ENCODE measurements at regions not wholly inside any gene's neighbourhood (a gene's known extent, or its start where the extent isn't known, plus 50 kb on each side); places are given as distances from the start of the nearest gene placed in this dataset.

DNA sequence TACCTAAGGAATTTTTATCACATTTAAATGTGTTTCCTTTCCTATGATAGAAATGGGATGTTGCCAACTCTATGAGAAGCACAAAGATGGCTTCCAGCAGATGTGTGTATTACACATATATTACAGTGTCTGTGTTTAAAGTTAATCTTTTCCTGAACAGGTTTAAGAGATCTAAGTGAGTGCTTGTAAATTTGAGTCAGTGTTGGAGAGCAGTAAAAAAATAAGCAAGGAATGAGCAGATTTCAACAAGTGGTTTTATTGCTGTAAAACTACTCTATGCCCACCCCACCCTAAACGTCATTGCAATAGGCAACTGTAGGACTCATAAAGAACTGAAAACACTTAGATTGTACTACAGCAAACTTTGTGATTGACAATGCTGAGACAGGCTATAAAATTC, 248.7 kb downstream of the KLF5 start:
- Histone ChIP-seq H3K9me1 (ENCODE audit: insufficient read depth, low read length) (no peaks in the 10 kb centered on the region), H2BK120ac (ENCODE audit: low read depth, low read length) (no peak overlapping the region), H3K36me3 (ENCODE audit: control insufficient read depth, insufficient read depth, low read length) (no peaks in the 10 kb centered on the region), H4K20me1 (ENCODE audit: insufficient read depth, low read length) (no peaks in the 10 kb centered on the region), H3K9ac (ENCODE audit: low read depth, low read length) (no peak overlapping the region), H2AFZ (replicated peaks; ENCODE audit: low read length, poor library complexity) (no peak overlapping the region), H2BK5ac (ENCODE audit: low read depth, low read length, poor library complexity, severe bottlenecking) (no peak overlapping the region), H3K79me1 (ENCODE audit: low read depth in 1 of 2, low read length in 2 of 2) (no peaks in the 10 kb centered on the region), H3K18ac (ENCODE audit: low read depth, low read length) (no peak overlapping the region), H3K14ac (replicated peaks; ENCODE audit: low read depth, low read length) (no peak overlapping the region), H2AK5ac (ENCODE audit: low read depth, low read length) (no peak overlapping the region), H3K27ac (ENCODE audit: insufficient read depth, low read length) (no peak overlapping the region), H4K91ac (ENCODE audit: insufficient read depth, low read depth, low read length) (no peak overlapping the region), H4K5ac (ENCODE audit: low read depth, low read length) (no peak overlapping the region), H3K23ac (ENCODE audit: low read depth, low read length) (no peak overlapping the region), H3K4ac (ENCODE audit: low read depth, low read length) (no peak overlapping the region), H3K4me3 (ENCODE audit: insufficient read depth, low read depth, low read length) (no peak overlapping the region), H3K27me3 (ENCODE audit: control insufficient read depth, insufficient read depth, low read length) (no peaks in the 10 kb centered on the region), H2BK20ac (ENCODE audit: low read depth, low read length) (no peak overlapping the region), H3K9me3 (ENCODE audit: control insufficient read depth, insufficient read depth, low read length) (no peaks in the 10 kb centered on the region), H4K8ac (ENCODE audit: low read depth in 2 of 2, low read length in 2 of 2) (no peak overlapping the region), H3K4me2 (ENCODE audit: low read depth, low read length) (no peak overlapping the region; the same call in 1 of the 2 replicates), H3K4me1 (ENCODE audit: control insufficient read depth, insufficient read depth, low read length) (no peaks in the 10 kb centered on the region), H3K56ac (ENCODE audit: extremely low read depth, insufficient read depth, low read length) (no peak overlapping the region), H2BK15ac (ENCODE audit: low read depth, low read length) (no peak overlapping the region), H2AK9ac (replicated peaks; ENCODE audit: low read depth, low read length, poor library complexity) (no peak overlapping the region)
- dilution Hi-C loops (cut with HindIII; ENCODE audit: low sequenced_read_pairs, unreplicated experiment) (no loop called here), intact Hi-C loops (cut with micrococcal nuclease) (no loop called here), in situ Hi-C loops (cut with MboI; ENCODE audit: low sequenced_read_pairs) (no loop called here)
- ATAC-seq (ENCODE audit: low read depth) = peak; percentile 46
- ChIA-PET POLR2A (ENCODE audit: unreplicated experiment) (no interaction called here), CTCF (no interaction called here)
- WGBS, 2 experiments (ENCODE audit: extremely low coverage in 2 of 2, insufficient read length in 1 of 2) = no CpG with 5 or more reads among the region's 1 CpG
- peak; percentile 59 for DNase-seq
- TF ChIP-seq BHLHE40 (IDR thresholded peaks at IDR 0.05; ENCODE audit: low read depth, low read length) = no peak
- TF ChIP-seq FOS (IDR thresholded peaks at IDR 0.05; ENCODE audit: low read depth, low read length) = no peak
- TF ChIP-seq MXI1 (IDR thresholded peaks at IDR 0.05; ENCODE audit: borderline replicate concordance, low read depth, low read length) = no peak
- no peak for TF ChIP-seq MAZ (IDR thresholded peaks at IDR 0.05; ENCODE audit: borderline replicate concordance, low read depth, low read length)
- TF ChIP-seq CEBPB (IDR thresholded peaks at IDR 0.05; ENCODE audit: low read depth, low read length) = no peak
- TF ChIP-seq SMC3 (IDR thresholded peaks at IDR 0.05; ENCODE audit: low read depth, low read length) = no peak
- TF ChIP-seq CHD1 (IDR thresholded peaks at IDR 0.05; ENCODE audit: low read depth, low read length) = no peak
- TF ChIP-seq CTCF (conservative IDR thresholded peaks at IDR 0.05; ENCODE audit: low read depth, low read length) = no peak
- TF ChIP-seq ELK1 (IDR thresholded peaks at IDR 0.05; ENCODE audit: borderline replicate concordance, low read depth, low read length) = no peak
- no peak for TF ChIP-seq RAD21 (IDR thresholded peaks at IDR 0.05; ENCODE audit: low read length)
- TF ChIP-seq, protein P1, sequence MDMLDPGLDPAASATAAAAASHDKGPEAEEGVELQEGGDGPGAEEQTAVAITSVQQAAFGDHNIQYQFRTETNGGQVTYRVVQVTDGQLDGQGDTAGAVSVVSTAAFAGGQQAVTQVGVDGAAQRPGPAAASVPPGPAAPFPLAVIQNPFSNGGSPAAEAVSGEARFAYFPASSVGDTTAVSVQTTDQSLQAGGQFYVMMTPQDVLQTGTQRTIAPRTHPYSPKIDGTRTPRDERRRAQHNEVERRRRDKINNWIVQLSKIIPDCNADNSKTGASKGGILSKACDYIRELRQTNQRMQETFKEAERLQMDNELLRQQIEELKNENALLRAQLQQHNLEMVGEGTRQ (IDR thresholded peaks at IDR 0.05; ENCODE audit: low read depth, low read length) = no peak
- TF ChIP-seq RFX5 (IDR thresholded peaks at IDR 0.05; ENCODE audit: low read depth, low read length) = no peak
- BruUV-seq (replicated peaks) = no TSS peak
